IPS-20b (cell line): ENCODE measurements at regions not wholly inside any gene's neighbourhood (a gene's known extent, or its start where the extent isn't known, plus 50 kb on each side); places are given as distances from the start of the nearest gene placed in this dataset.

Experiments
- H3K27ac ChIP-seq: one replicate; pipeline ENCODE4 v1.5.1; 2013; ENCODE audit warnings: low read length
- H3K27me3 ChIP-seq: 2 replicates; pipeline ENCODE4 v1.6.1; 2013; ENCODE audit warnings: mild to moderate bottlenecking, low read length, inconsistent platforms; ENCODE audit not compliant: insufficient read depth
- H3K36me3 ChIP-seq: 2 replicates; pipeline ENCODE4 v1.6.1; 2013; ENCODE audit warnings: low read depth, mild to moderate bottlenecking, inconsistent platforms, low read length, moderate library complexity; ENCODE audit not compliant: insufficient read depth
- H3K4me1 ChIP-seq: 2 replicates; pipeline ENCODE4 v1.6.1; 2013; ENCODE audit warnings: mild to moderate bottlenecking, control low read depth, inconsistent platforms, low read length, moderate library complexity; ENCODE audit not compliant: insufficient read depth
- H3K4me3 ChIP-seq: 2 replicates; pipeline ENCODE4 v1.5.1; 2013; ENCODE audit warnings: mild to moderate bottlenecking, low read length, inconsistent platforms
- H3K9ac ChIP-seq: 2 replicates; pipeline ENCODE4 v1.6.1; 2013; ENCODE audit warnings: low read depth, mild to moderate bottlenecking, inconsistent platforms, low read length, moderate library complexity
- H3K9me3 ChIP-seq: 2 replicates; pipeline ENCODE4 v1.6.1; 2013; ENCODE audit warnings: mild to moderate bottlenecking, low read depth, low read length, inconsistent platforms; ENCODE audit not compliant: insufficient read depth

DNA sequence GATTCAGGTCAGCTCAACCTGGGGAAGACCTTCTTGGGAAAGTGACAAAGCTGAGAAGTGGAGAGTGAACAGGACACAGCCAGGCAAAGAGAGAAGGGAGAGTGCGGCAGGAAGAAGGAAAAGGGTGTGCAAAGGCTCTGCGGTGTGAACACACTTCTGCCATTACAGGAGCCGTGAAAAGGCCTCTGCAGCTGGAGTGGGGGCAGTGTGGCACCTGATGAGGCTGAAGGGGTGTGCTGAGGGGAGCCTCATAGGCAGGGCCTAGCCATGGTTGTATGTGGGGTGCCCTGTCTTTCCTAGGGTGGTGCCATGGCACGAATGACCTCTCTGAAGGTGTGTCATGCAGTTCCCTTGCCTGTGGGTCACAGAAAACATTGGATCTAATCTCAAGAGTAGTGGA is 347.6 kb downstream of the CYRIA start:
- H3K9ac ChIP-seq: no peak overlapping the region
- H3K4me1 ChIP-seq: peaks cover 7% of the 10 kb centered on the region
- H3K36me3 ChIP-seq: no peaks in the 10 kb centered on the region
- no peak overlapping the region for H3K4me3 ChIP-seq
- H3K27ac ChIP-seq: no peak overlapping the region
- no peaks in the 10 kb centered on the region for H3K9me3 ChIP-seq
- H3K27me3 ChIP-seq: no peaks in the 10 kb centered on the region

DNA sequence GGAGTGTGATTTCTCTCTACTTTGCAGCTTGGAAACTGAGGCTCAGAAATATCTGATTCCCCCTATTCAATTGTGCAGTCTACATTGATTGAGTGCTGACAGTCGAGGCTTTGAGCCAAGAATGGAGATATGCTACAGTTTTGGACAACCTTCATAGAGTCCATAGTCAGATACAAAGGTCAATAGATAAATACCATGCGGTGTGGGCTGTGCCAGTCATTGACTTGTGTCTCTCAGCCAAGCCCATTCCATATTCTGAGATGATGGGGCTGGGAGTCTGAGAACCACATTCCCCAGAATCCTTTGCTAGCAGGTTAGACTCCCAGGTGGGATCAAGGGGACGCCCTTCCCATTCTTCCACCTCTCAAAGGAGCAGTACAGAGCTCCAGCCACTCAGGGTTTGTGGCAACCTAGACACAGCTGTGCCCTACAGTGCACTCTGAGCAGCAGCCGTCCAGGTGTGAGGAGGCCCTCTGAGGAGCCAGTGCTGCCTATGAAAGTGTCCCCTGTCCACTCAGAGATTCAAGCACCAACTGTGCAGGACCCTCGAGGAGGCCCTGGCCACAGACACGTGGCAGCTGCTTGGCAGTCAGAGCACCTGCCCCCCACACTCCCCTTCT is 348.3 kb downstream of the CYRIA start:
- H3K36me3 ChIP-seq: no peaks in the 10 kb centered on the region
- no peak overlapping the region for H3K9ac ChIP-seq
- H3K4me3 ChIP-seq: no peak overlapping the region
- no peak overlapping the region for H3K27ac ChIP-seq
- H3K9me3 ChIP-seq: no peaks in the 10 kb centered on the region
- peaks cover 7% of the 10 kb centered on the region for H3K4me1 ChIP-seq
- no peaks in the 10 kb centered on the region for H3K27me3 ChIP-seq

DNA sequence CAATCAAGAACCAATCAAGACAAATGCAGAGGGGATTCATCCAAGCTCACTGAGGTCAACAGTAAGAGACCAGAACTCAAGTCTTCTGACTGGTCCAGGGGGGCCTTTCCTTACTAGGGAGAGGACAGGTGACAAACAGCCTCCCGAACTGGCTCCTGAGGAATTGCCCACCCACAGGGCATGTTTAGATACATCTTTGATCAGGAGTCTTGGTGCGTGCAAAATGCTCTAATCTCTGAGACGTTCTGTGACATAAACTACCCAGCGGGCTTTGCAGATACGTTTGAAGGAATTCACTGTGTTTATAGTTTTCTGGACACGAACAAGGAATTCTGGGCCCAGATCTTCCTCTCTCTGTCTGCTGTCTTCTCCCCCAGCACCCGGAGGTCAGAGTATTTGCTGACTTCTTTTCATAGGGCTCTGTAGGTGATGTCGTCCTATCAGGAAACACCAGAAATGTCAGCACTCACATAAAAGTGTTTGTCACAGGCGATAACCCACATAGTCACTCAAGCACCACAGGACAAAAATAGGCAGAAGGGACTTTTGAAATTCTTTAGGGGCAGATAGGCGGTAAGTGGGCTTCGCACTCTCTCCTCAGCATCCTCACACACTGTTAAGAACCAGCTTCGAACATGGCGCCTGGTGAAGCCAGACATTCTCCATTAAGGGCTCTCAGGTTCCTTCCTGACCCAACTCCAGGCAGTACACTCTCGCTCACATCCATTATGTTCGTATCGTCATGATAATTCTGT is 349.0 kb downstream of the CYRIA start:
- no peak overlapping the region for H3K4me3 ChIP-seq
- H3K9me3 ChIP-seq: no peaks in the 10 kb centered on the region
- no peaks in the 10 kb centered on the region for H3K36me3 ChIP-seq

DNA sequence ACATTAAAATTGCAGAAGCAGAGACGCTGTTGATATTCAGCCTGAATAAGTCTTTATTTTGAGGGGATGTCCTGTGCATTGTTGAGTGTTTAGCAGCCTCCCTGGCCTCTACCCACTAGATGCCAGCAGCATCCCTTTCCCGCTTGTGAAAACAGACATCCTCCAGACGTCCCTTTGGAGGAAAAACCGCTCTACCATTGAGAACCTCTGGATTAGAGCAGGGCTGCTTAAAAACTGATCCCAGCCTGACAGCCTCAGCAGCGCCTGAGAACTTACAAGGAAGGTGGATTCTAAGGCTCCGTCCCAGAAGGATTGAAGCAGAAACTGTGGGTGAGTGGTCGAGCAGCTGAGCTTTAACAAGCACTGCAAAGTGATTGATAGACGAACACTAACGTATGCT is 349.7 kb downstream of the CYRIA start:
- Histone ChIP-seq H3K9me3 (no peaks in the 10 kb centered on the region), H3K4me3 (no peak overlapping the region), H3K27ac (no peak overlapping the region), H3K36me3 (no peaks in the 10 kb centered on the region), H3K9ac (no peak overlapping the region), H3K4me1 (peaks cover 7% of the 10 kb centered on the region), H3K27me3 (no peaks in the 10 kb centered on the region)

More for the DNA sequence above, 349.0 kb downstream of the CYRIA start:
- Histone ChIP-seq H3K9ac (no peak overlapping the region), H3K27ac (no peak overlapping the region), H3K4me1 (peaks cover 7% of the 10 kb centered on the region), H3K27me3 (no peaks in the 10 kb centered on the region)

DNA sequence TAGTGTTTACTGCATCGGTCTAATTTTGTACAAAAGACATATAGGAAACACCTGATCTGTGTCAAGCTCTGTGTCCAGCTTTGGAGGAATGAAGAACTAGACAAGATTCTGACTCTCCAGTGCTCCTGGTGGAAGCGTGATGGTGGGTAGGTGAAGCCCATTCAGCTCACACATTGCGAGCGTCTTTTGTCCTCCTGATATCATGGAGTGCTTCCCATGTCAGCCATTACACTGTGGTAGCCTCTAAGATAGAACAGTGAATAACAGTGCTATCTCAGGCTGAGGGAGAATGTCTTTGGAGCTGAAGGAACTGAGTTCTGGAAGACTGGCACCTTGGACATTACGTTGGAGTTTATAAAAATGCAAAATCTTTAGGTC is 350.2 kb downstream of the CYRIA start:
- Histone ChIP-seq H3K9me3 (no peaks in the 10 kb centered on the region), H3K4me3 (no peak overlapping the region), H3K9ac (no peak overlapping the region), H3K27ac (no peak overlapping the region), H3K36me3 (no peaks in the 10 kb centered on the region), H3K27me3 (no peaks in the 10 kb centered on the region), H3K4me1 (peaks cover 7% of the 10 kb centered on the region)

DNA sequence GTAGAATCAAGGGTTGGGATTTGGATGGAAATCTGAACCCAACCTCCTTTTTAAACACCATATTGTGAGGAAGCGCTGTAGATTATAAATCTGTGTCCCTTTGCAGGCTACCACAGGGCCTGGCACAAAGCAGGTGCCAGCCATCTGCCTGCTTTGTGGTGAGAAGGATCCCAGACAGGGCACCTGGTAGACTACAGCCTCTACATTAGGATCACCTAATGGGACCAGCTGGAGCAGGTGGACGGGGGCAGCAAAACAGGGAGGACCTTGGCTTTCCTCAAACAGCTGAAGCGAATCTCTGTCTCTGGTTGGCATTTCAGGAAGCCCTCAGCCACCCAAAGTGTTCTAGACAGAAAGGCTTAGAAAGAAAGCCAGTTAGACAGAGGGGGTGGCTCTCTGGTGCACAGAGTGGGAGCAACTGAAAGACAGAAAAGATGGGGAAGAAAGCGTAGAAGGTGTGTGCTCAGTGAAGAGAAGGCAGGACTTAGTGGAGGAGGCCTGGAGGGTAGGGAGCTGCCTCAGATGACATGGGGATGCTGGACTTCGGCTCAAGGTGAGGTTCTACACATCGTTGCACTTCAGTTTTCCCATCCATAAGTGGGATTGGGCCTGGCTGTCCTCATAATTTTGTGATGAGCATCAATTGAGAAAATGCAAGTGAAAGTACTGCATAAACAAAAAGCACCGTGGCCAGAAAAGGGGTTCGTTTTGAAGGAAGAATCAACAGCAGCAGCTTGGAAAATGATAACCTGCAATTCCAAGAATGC is 350.8 kb downstream of the CYRIA start:
- no peaks in the 10 kb centered on the region for H3K27me3 ChIP-seq
- no peak overlapping the region for H3K4me3 ChIP-seq
- no peak overlapping the region for H3K9ac ChIP-seq
- no peak overlapping the region for H3K27ac ChIP-seq
- H3K36me3 ChIP-seq: no peaks in the 10 kb centered on the region
- H3K4me1 ChIP-seq: peaks cover 7% of the 10 kb centered on the region
- H3K9me3 ChIP-seq: no peaks in the 10 kb centered on the region

DNA sequence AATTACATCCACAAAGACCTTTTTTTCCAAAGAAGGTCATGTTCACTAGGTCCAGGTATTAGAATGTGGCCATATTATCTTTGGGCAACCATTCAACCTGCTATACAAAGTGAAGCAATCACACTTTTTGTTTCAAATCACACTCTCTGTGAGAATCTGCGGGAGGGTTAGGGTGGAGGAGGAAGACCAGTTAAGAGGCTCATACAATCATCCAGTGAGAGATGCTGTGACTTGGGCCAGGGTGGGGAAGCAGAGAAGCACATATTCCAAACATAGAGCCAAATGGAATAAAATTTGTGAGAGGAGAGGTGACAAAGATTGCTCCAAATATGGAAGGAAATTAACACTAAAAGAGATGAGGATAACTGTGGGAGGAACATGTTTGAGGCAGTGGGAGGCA is 351.6 kb downstream of the CYRIA start:
- no peaks in the 10 kb centered on the region for H3K36me3 ChIP-seq
- H3K9ac ChIP-seq: no peak overlapping the region
- H3K4me1 ChIP-seq: peaks cover 5% of the 10 kb centered on the region
- H3K27me3 ChIP-seq: no peaks in the 10 kb centered on the region
- H3K27ac ChIP-seq: no peak overlapping the region
- no peak overlapping the region for H3K4me3 ChIP-seq
- H3K9me3 ChIP-seq: no peaks in the 10 kb centered on the region

DNA sequence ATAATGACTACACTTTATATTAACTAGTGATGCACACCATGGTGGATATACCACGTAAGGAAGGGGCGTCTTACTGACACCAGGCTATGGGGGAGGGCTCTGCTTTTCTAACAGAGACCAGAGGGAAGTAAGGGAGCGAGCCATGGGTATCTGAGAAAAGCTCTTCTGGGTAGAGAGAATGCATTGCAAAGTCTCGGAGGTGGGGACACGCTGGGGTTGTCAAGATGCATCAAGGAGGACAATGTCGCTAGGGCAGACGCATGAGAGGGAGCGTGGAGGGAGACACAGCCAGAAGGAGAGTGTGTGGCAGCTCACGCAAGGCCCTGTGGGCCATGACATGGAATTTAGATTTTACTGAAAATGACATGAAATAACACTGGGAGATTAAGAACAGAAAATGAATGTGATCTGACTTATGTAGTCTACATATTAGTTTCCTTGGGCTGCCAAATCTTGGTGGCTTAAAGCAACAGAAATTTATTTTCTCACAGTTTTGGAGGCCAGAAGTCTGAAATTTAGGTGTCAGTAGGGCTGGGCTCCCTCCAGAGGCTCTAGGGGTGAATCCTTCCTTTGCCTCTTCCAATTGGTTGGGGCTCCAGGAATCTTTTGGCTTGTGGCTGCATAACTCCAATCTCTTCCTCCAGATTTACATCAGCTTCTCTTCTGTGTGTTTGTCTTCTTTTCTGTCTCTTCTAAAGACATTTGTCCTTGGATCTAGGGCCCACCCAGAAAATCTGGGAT is 352.2 kb downstream of the CYRIA start:
- Histone ChIP-seq H3K27me3 (no peaks in the 10 kb centered on the region), H3K27ac (no peak overlapping the region), H3K4me3 (no peak overlapping the region), H3K36me3 (no peaks in the 10 kb centered on the region), H3K4me1 (no peaks in the 10 kb centered on the region; the same call in 1 of the 2 replicates), H3K9me3 (no peaks in the 10 kb centered on the region), H3K9ac (no peak overlapping the region)

DNA sequence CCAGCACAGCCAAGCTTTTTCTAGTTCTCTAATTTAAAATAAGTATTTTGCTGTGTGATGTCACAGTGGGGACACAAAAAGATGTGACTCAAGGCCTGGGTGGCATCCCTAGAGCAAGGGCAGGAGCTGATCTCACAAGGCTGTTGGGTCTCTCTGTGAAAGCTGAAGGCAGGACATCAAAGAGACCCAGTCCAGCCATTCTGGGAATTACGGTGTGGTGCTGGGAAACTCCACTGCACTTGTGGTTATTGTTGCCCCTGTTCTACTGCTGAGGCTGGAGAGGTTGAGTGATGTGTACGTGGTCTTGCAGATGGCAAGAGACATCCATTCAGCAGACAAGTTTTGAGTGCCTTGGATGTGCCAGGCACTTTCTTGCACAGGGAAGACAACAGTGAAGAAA is 352.9 kb downstream of the CYRIA start:
- H3K27ac ChIP-seq: no peak overlapping the region
- H3K4me1 ChIP-seq: no peaks in the 10 kb centered on the region
- no peaks in the 10 kb centered on the region for H3K27me3 ChIP-seq
- no peaks in the 10 kb centered on the region for H3K9me3 ChIP-seq
- H3K9ac ChIP-seq: no peak overlapping the region
- no peaks in the 10 kb centered on the region for H3K36me3 ChIP-seq
- H3K4me3 ChIP-seq: no peak overlapping the region

DNA sequence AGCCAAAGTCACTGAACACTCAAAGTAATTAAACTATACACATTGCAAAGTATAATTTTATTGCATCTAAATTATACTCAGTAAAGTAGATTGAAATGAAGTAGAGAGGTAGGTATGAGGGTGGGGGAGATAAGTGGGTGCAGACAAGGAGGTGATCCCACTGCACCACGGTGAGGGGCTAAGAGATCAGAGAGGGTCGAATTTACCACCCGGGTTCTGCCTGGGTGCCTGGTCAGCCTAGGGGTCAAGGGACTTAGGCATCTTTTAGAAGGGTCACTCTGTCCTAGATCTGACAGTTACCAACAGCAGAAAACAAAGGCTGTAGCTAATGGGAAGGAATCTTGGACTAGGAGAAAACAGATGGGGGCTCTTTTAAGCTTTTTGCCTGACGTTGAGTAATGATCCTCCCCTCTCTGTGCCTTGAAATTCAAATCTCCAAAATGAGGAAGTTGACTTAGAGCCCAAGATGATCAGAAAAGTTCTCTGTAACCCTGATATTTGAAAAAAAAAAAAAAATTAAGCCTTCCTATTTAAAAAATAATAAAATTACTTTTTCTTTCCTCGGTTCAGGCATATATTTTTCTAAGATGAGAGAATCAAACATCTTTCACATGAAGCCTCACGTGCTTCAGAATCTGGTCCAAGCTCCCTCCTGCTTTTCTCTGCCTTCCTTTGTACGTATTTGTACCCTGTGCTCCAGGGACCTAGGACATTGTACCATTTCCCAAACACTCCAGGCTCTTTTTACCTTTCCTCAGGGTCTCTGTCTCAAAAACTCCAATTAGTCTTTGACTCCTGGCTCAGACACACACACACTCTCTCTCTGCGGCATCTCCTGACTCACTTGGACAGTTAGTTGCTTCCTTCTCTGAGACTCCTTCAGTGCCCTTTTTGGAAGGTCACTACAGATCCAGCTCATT is 353.9 kb downstream of the CYRIA start:
- H3K27me3 ChIP-seq: no peaks in the 10 kb centered on the region
- no peak overlapping the region for H3K27ac ChIP-seq
- H3K4me3 ChIP-seq: no peak overlapping the region
- no peaks in the 10 kb centered on the region for H3K36me3 ChIP-seq
- H3K4me1 ChIP-seq: no peaks in the 10 kb centered on the region
- H3K9me3 ChIP-seq: no peaks in the 10 kb centered on the region
- H3K9ac ChIP-seq: no peak overlapping the region

DNA sequence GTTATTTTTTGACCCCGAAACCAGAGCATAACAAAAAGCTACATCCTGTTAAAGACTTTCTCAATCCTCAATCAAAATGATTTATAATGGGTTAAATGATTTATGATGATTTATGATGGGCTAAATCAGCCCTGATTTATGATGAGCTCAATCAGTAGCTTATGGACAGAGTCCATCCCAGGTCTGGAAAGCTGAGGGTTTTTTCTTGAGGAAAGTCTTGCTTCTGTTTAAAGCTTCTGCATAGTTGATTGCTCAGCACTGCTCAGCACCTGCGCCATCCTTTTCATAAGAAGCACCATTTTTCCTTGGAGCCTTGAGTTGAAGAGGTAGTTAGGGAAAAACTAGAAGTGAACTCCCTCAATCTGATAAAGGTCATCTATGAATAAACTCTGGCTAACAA is 356.8 kb downstream of the CYRIA start:
- no peaks in the 10 kb centered on the region for H3K9me3 ChIP-seq
- H3K36me3 ChIP-seq: no peaks in the 10 kb centered on the region
- no peaks in the 10 kb centered on the region for H3K27me3 ChIP-seq
- peaks cover 2% of the 10 kb centered on the region; the same call in 1 of the 2 replicates for H3K4me1 ChIP-seq
- no peak overlapping the region for H3K27ac ChIP-seq
- no peak overlapping the region for H3K9ac ChIP-seq
- no peak overlapping the region for H3K4me3 ChIP-seq
